Fibroblast of lung (primary cell): ENCODE measurements at regions not wholly inside any gene's neighbourhood (a gene's known extent, or its start where the extent isn't known, plus 50 kb on each side); places are given as distances from the start of the nearest gene placed in this dataset.
"Not testable (repeated sequence)": the region's sequence is repeated elsewhere in the genome, so short reads cannot be mapped to it uniquely, and the experiment has no call there.

Source experiments
- CTCF ChIP-seq, 2 donors: IDR thresholded peaks in 1 of 2; conservative IDR thresholded peaks in 1 of 2; 1 replicate in 1 of 2; 2 replicates in 1 of 2; pipeline ENCODE4 v1.5.1; 2011 to 2012; ENCODE audit warnings: low read length in 2 of 2, control low read depth in 1 of 2, inconsistent platforms in 1 of 2, low read depth in 1 of 2, mild to moderate bottlenecking in 1 of 2
- EZH2 ChIP-seq: IDR thresholded peaks from 2 replicates; pipeline ENCODE4 v1.5.1; 2012; ENCODE audit warnings: low read length, control low read depth, mild to moderate bottlenecking; ENCODE audit errors: missing control alignments

- TF ChIP-seq CTCF (conservative IDR thresholded peaks at IDR 0.05 in 1 of 2, IDR thresholded peaks at IDR 0.05 in 1 of 2; ENCODE audit: low read depth in 1 of 2, low read length in 2 of 2); EZH2: not testable (repeated sequence)
Measured at GRCh38 chr3:181475146-181475545, 236.6 kb upstream of the SOX2 start.
